ENCODE measurements at regions not wholly inside any gene's neighbourhood (a gene's known extent, or its start where the extent isn't known, plus 50 kb on each side); places are given as distances from the start of the nearest gene placed in this dataset.
"Not testable (repeated sequence)": the region's sequence is repeated elsewhere in the genome, so short reads cannot be mapped to it uniquely, and the experiment has no call there.

- DNase-seq = peak; percentile 93
These were observed 996.4 kb upstream of the WWC1 start for GRCh38 chr5:167294882-167295680.

- DNase-seq = peak; percentile 11
These were observed 995.8 kb upstream of the WWC1 start for GRCh38 chr5:167295681-167296005.

- no peak for DNase-seq
These were observed 995.4 kb upstream of the WWC1 start for GRCh38 chr5:167296066-167296465.

- no peak for DNase-seq
These were observed 994.8 kb upstream of the WWC1 start for GRCh38 chr5:167296661-167297060.

GRCh38 chr5:167299861-167300260, 991.6 kb upstream of the WWC1 start:
- DNase-seq = not testable (repeated sequence)

- no peak for DNase-seq
These were observed 987.9 kb upstream of the WWC1 start for GRCh38 chr5:167303582-167303981.

- DNase-seq = no peak
These were observed 986.5 kb upstream of the WWC1 start for GRCh38 chr5:167304834-167305469.

- no peak for DNase-seq
These were observed 985.7 kb upstream of the WWC1 start for GRCh38 chr5:167305591-167306213.

GRCh38 chr5:167307042-167307441, 984.4 kb upstream of the WWC1 start:
- no peak for DNase-seq

GRCh38 chr5:167308466-167308865, 983.0 kb upstream of the WWC1 start:
- DNase-seq = no peak

- no peak for DNase-seq
These were observed 981.4 kb upstream of the WWC1 start for GRCh38 chr5:167309941-167310517.

GRCh38 chr5:167311340-167311739, 980.1 kb upstream of the WWC1 start:
- no peak for DNase-seq

GRCh38 chr5:167312225-167312624, 979.2 kb upstream of the WWC1 start:
- no peak for DNase-seq

GRCh38 chr5:167315762-167316161, 975.7 kb upstream of the WWC1 start:
- no peak for DNase-seq

- DNase-seq = no peak
These were observed 973.6 kb upstream of the WWC1 start for GRCh38 chr5:167317884-167318283.

GRCh38 chr5:167319243-167319642, 972.2 kb upstream of the WWC1 start:
- no peak for DNase-seq

- no peak for DNase-seq
These were observed 971.4 kb upstream of the WWC1 start for GRCh38 chr5:167320019-167320418.

GRCh38 chr5:167332309-167332708, 959.1 kb upstream of the WWC1 start:
- DNase-seq = no peak

- DNase-seq = no peak
These were observed 955.3 kb upstream of the WWC1 start for GRCh38 chr5:167336161-167336560.

- DNase-seq = peak; percentile 40
These were observed 952.2 kb upstream of the WWC1 start for GRCh38 chr5:167339205-167339604.

- DNase-seq = no peak
These were observed 945.0 kb upstream of the WWC1 start for GRCh38 chr5:167346461-167346860.

- no peak for DNase-seq
These were observed 943.1 kb upstream of the WWC1 start for GRCh38 chr5:167348251-167348926.

- DNase-seq = no peak
These were observed 942.5 kb upstream of the WWC1 start for GRCh38 chr5:167348980-167349379.

Data from fibroblast of skin of right biceps (primary cell).